Neural cell (in vitro differentiated cells): ENCODE measurements at regions not wholly inside any gene's neighbourhood (a gene's known extent, or its start where the extent isn't known, plus 50 kb on each side); places are given as distances from the start of the nearest gene placed in this dataset.

ENCODE experiments used
- EP300 ChIP-seq: fragments of 450-650 bp; conservative IDR thresholded peaks from 2 replicates; pipeline ENCODE4 v1.6.1; 2014; ENCODE audit warnings: antibody characterized with exemption, mild to moderate bottlenecking, moderate library complexity; ENCODE audit not compliant: poor library complexity, severe bottlenecking
- EZH2 ChIP-seq: fragments of 200-600, 300-800 bp; shearing (Covaris generic), sonication (generic); IDR thresholded peaks from 2 replicates; pipeline ENCODE4 v1.6.1; 2014; ENCODE audit warnings: antibody characterized with exemption, low read length, borderline replicate concordance, mild to moderate bottlenecking; ENCODE audit not compliant: insufficient read depth, poor library complexity, severe bottlenecking
- MXI1 ChIP-seq: fragments of 450-650 bp; conservative IDR thresholded peaks from 2 replicates; pipeline ENCODE4 v1.6.1; 2014; ENCODE audit warnings: antibody characterized with exemption, mild to moderate bottlenecking; ENCODE audit not compliant: poor library complexity, severe bottlenecking
- POLR2AphosphoS5 ChIP-seq: IDR thresholded peaks from 2 replicates; pipeline ENCODE4 v1.6.1; 2012
- RAD21 ChIP-seq: fragments of 450-650 bp; conservative IDR thresholded peaks from 2 replicates; pipeline ENCODE4 v1.6.1; 2014; ENCODE audit warnings: antibody characterized with exemption, mild to moderate bottlenecking, moderate library complexity
- SMC3 ChIP-seq: fragments of 450-650 bp; conservative IDR thresholded peaks from 2 replicates; pipeline ENCODE4 v1.6.1; 2014; ENCODE audit warnings: antibody characterized with exemption, mild to moderate bottlenecking, moderate library complexity; ENCODE audit not compliant: poor library complexity
- TAF1 ChIP-seq: IDR thresholded peaks from 2 replicates; pipeline ENCODE4 v1.6.1; 2012; ENCODE audit warnings: low read depth
- TF ChIP-seq, protein P1 (sequence below): fragments of 450-650 bp; IDR thresholded peaks from 2 replicates; pipeline ENCODE4 v1.5.1; 2014; ENCODE audit warnings: antibody characterized with exemption, mild to moderate bottlenecking, moderate library complexity; ENCODE audit not compliant: poor library complexity, severe bottlenecking
- TF ChIP-seq, protein P2 (sequence below): IDR thresholded peaks from 2 replicates; pipeline ENCODE4 v1.6.1; 2012; ENCODE audit warnings: borderline replicate concordance

DNA sequence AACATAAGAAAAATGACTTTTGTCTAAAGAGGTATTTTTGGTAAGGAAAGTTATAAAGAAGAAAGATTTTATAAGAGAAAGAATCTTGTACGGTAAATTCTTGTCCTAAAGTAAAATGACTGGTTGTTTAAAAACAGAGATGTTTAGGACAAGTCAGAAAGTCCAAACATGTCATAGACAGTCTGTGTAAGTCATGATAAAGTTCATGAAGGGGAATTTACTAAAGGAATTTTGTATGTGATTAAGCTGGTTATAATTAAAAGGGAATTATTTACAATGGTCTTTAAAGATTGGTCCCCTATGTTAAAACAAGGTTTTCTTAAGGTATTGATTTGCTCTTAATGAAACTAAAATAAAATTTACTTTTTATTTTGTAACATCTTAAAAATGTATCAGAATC is 269.4 kb upstream of the CCDC196 start:
- TF ChIP-seq, protein P1, sequence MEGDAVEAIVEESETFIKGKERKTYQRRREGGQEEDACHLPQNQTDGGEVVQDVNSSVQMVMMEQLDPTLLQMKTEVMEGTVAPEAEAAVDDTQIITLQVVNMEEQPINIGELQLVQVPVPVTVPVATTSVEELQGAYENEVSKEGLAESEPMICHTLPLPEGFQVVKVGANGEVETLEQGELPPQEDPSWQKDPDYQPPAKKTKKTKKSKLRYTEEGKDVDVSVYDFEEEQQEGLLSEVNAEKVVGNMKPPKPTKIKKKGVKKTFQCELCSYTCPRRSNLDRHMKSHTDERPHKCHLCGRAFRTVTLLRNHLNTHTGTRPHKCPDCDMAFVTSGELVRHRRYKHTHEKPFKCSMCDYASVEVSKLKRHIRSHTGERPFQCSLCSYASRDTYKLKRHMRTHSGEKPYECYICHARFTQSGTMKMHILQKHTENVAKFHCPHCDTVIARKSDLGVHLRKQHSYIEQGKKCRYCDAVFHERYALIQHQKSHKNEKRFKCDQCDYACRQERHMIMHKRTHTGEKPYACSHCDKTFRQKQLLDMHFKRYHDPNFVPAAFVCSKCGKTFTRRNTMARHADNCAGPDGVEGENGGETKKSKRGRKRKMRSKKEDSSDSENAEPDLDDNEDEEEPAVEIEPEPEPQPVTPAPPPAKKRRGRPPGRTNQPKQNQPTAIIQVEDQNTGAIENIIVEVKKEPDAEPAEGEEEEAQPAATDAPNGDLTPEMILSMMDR: no peak
- TF ChIP-seq SMC3 (no peak), EZH2 (no peak), POLR2AphosphoS5 (no peak), MXI1 (no peak), RAD21 (no peak), EP300 (no peak), TAF1 (no peak)
- TF ChIP-seq, protein P2, sequence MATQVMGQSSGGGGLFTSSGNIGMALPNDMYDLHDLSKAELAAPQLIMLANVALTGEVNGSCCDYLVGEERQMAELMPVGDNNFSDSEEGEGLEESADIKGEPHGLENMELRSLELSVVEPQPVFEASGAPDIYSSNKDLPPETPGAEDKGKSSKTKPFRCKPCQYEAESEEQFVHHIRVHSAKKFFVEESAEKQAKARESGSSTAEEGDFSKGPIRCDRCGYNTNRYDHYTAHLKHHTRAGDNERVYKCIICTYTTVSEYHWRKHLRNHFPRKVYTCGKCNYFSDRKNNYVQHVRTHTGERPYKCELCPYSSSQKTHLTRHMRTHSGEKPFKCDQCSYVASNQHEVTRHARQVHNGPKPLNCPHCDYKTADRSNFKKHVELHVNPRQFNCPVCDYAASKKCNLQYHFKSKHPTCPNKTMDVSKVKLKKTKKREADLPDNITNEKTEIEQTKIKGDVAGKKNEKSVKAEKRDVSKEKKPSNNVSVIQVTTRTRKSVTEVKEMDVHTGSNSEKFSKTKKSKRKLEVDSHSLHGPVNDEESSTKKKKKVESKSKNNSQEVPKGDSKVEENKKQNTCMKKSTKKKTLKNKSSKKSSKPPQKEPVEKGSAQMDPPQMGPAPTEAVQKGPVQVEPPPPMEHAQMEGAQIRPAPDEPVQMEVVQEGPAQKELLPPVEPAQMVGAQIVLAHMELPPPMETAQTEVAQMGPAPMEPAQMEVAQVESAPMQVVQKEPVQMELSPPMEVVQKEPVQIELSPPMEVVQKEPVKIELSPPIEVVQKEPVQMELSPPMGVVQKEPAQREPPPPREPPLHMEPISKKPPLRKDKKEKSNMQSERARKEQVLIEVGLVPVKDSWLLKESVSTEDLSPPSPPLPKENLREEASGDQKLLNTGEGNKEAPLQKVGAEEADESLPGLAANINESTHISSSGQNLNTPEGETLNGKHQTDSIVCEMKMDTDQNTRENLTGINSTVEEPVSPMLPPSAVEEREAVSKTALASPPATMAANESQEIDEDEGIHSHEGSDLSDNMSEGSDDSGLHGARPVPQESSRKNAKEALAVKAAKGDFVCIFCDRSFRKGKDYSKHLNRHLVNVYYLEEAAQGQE: no peak
